ENCODE measurements at regions not wholly inside any gene's neighbourhood (a gene's known extent, or its start where the extent isn't known, plus 50 kb on each side); places are given as distances from the start of the nearest gene placed in this dataset.

DNA sequence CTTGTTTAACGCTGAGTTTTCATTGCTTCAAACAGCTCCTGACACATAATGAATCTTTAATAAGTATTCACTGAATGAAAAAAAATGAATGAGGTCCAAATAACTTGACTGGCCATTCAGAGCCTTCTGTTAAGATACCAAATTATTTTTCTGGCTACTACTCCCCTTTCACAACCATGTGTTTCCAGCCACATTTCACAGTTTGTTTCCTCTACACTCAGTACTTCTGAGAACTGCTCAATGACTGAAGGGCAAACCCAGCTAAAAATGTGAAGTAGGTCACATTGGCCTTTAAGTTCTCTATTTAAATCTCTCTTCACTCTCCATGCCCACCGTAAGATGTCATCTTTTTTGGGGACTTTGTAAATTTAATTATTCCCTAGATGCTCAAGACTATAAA lies 78.4 kb upstream of the KRR1 start:
- Mint-ChIP-seq H3K4me1 (ENCODE audit: low read depth) (peaks cover 12% of the 10 kb centered on the region), H3K27ac (no peak overlapping the region), H3K9me3 (peaks cover 2% of the 10 kb centered on the region), H3K27me3 (peaks cover 26% of the 10 kb centered on the region), H3K4me3 (no peak overlapping the region), H3K36me3 (ENCODE audit: low read depth) (no peaks in the 10 kb centered on the region)
- peak; percentile 60 for ATAC-seq
- ChIA-PET POLR2A (no interaction called here), CTCF (no interaction called here)
- TF ChIP-seq, protein P1, sequence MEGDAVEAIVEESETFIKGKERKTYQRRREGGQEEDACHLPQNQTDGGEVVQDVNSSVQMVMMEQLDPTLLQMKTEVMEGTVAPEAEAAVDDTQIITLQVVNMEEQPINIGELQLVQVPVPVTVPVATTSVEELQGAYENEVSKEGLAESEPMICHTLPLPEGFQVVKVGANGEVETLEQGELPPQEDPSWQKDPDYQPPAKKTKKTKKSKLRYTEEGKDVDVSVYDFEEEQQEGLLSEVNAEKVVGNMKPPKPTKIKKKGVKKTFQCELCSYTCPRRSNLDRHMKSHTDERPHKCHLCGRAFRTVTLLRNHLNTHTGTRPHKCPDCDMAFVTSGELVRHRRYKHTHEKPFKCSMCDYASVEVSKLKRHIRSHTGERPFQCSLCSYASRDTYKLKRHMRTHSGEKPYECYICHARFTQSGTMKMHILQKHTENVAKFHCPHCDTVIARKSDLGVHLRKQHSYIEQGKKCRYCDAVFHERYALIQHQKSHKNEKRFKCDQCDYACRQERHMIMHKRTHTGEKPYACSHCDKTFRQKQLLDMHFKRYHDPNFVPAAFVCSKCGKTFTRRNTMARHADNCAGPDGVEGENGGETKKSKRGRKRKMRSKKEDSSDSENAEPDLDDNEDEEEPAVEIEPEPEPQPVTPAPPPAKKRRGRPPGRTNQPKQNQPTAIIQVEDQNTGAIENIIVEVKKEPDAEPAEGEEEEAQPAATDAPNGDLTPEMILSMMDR (IDR thresholded peaks at IDR 0.05), result no peak
- intact Hi-C loops (cut with micrococcal nuclease), result no loop called here
- DNase-seq, result no peak

DNA sequence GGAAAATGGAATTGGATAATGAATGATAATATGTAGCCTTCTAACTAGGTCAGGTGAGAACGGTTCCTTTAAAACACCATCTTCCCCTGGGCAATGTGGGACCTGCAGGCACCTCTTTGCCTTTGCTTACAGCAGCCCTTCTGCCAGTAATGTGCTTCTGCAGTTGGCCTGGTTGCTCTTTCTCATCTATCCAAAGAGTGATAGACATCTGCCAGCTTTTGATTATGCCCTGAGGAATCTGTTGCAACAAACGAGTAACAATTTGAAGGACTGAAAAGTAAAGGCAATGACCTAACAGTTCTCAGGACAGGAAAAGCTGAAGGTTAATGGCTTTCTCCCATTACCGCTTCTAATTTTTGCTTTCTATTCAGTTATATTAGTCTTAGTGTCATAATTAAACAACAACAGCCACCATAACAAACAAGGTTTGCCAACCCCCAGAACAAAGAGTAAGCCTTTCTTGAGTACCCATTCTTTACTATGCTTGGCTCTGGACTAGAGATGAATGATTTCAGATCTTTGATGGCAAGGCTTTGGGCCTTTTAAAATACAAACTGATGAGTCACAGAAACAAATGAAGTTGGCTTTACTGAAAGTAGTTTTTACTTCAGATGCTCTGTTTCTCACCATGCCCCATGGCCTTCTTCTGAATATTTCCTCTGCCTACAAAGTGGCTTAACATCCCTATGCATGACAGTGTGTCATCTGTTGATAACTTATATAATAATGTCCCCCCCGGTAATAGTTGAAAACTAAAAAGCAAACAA lies 76.1 kb upstream of the KRR1 start:
- Mint-ChIP-seq H3K27ac (no peak overlapping the region), H3K9me3 (peaks cover 2% of the 10 kb centered on the region), H3K36me3 (ENCODE audit: low read depth) (no peaks in the 10 kb centered on the region), H3K4me1 (ENCODE audit: low read depth) (peaks cover 12% of the 10 kb centered on the region), H3K27me3 (peaks cover 18% of the 10 kb centered on the region), H3K4me3 (no peak overlapping the region)
- DNase-seq, result no peak
- ChIA-PET CTCF (no interaction called here), POLR2A (no interaction called here)
- no peak for ATAC-seq
- TF ChIP-seq, protein P1 (IDR thresholded peaks at IDR 0.05), result no peak
- intact Hi-C loops (cut with micrococcal nuclease), result no loop called here

DNA sequence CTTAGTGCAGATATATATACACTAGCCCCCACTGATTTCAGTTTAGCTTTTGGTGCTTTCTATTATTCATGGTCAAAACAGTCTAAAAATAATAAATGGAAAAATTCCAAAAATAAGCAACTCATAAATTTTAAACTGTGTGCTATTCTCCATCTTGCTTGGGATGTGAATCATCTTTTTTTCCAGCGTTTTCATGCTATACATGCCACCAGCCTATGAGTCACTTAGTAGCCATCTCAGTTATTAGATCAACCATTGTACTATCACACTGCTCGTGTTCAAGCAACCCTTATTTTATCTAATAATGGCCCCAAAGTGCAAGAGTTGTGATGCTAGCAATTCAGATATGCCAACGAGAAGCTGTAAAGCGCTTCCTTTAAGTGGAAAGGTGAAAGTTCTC lies 73.9 kb upstream of the KRR1 start:
- CTCF ChIA-PET, result interaction anchor here (1.9 kb wide), 1 partner anchor 54 kb away, joined by 4 read pairs; no protein-coding TSS in a partner anchor
- POLR2A ChIA-PET, result no interaction called here
- Mint-ChIP-seq H3K4me3 (no peak overlapping the region), H3K9me3 (peaks cover 2% of the 10 kb centered on the region), H3K36me3 (ENCODE audit: low read depth) (no peaks in the 10 kb centered on the region), H3K27ac (no peak overlapping the region), H3K27me3 (peaks cover 15% of the 10 kb centered on the region), H3K4me1 (ENCODE audit: low read depth) (peaks cover 15% of the 10 kb centered on the region)
- intact Hi-C loops (cut with micrococcal nuclease), result no loop called here
- TF ChIP-seq, protein P1 (IDR thresholded peaks at IDR 0.05), result no peak
- DNase-seq, result no peak
- no peak for ATAC-seq

DNA sequence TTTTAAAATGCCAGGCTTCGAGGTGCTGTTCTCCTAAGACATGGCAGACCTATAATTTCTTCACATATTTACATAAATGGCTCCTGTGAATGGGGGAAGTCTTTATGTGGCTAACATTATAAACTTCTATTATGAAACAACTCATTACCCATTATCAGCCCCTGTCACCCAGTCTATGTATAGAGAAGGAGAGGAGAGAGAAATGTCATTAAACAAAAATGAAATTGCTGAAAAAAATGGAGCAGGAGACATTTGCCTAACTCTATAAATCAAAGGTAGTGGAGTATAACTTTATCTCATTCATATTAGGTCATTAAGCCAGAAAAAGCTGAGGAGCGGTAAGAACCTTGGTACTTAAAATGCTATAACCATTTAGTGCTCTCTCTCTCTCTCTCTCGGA lies 71.9 kb upstream of the KRR1 start:
- CTCF ChIA-PET, result interaction anchor here (2.8 kb wide), 1 partner anchor 56 kb away, joined by 7 read pairs; no protein-coding TSS in a partner anchor
- DNase-seq (no peak), ATAC-seq (no peak)
- intact Hi-C loops (cut with micrococcal nuclease), result no loop called here
- TF ChIP-seq, protein P1 (IDR thresholded peaks at IDR 0.05), result no peak
- no peak overlapping the region for H3K27ac Mint-ChIP-seq
- peaks cover 11% of the 10 kb centered on the region for H3K27me3 Mint-ChIP-seq
- H3K4me3 Mint-ChIP-seq, result no peak overlapping the region
- POLR2A ChIA-PET, result interaction anchor here (0.7 kb wide), 1 partner anchor 47 kb away, joined by 3 read pairs; no protein-coding TSS in a partner anchor
- peaks cover 5% of the 10 kb centered on the region for H3K4me1 Mint-ChIP-seq (ENCODE audit: low read depth)
- H3K9me3 Mint-ChIP-seq, result peaks cover 2% of the 10 kb centered on the region
- no peaks in the 10 kb centered on the region for H3K36me3 Mint-ChIP-seq (ENCODE audit: low read depth)

DNA sequence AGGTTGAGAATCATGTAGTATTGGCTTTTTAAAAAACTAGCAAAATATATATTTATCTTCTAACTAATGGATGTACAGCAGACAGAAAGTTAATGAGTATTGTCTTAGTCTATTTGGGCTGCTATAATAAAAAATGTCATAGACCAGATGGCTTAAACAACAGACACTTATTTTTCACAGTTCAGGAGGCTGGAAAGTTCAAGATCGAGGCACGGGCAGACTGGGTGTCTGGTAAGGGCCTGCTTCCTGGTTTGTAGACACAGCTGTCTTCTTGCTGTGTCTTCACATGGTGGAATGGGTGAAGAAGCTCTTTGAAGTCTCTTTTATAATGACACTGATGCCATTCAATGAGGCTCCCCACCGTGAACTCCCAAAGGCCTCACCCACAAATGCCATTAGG lies 70.1 kb upstream of the KRR1 start:
- TF ChIP-seq, protein P1 (IDR thresholded peaks at IDR 0.05), result no peak
- ChIA-PET POLR2A (no interaction called here), CTCF (interaction anchor here (2.8 kb wide), 1 partner anchor 54 kb away, joined by 7 read pairs; no protein-coding TSS in a partner anchor)
- Mint-ChIP-seq H3K27ac (no peak overlapping the region), H3K36me3 (ENCODE audit: low read depth) (no peaks in the 10 kb centered on the region), H3K4me3 (no peak overlapping the region), H3K27me3 (peaks cover 11% of the 10 kb centered on the region), H3K4me1 (ENCODE audit: low read depth) (peaks cover 5% of the 10 kb centered on the region), H3K9me3 (no peaks in the 10 kb centered on the region)
- no peak for DNase-seq
- intact Hi-C loops (cut with micrococcal nuclease), result no loop called here
- no peak for ATAC-seq

All from activated CD8-positive, alpha-beta T cell treated with anti-CD3 and anti-CD28 coated beads for 36 hours (primary cell).